Smooth muscle cell (in vitro differentiated cells): ENCODE measurements at regions not wholly inside any gene's neighbourhood (a gene's known extent, or its start where the extent isn't known, plus 50 kb on each side); places are given as distances from the start of the nearest gene placed in this dataset.

ENCODE experiments used
- DNase-seq: peaks from one replicate; lab custom pipeline; 2025; ENCODE audit not compliant: unreplicated experiment; lab: John Stamatoyannopoulos, UW
- H2AFZ ChIP-seq: fragments of 200-600 bp; sonication (generic); 2 replicates; pipeline ENCODE4 v1.6.0; 2016; ENCODE audit warnings: antibody characterized with exemption, low read depth, mild to moderate bottlenecking
- H3F3A ChIP-seq: fragments of 200-600 bp; sonication (generic); 2 replicates; pipeline ENCODE4 v1.6.0; 2017; ENCODE audit warnings: antibody characterized with exemption, low read depth
- H3K27ac ChIP-seq: fragments of 200-600 bp; sonication (generic); 2 replicates; pipeline ENCODE4 v1.5.1; 2016; ENCODE audit warnings: low read depth, mild to moderate bottlenecking
- H3K27me3 ChIP-seq: fragments of 200-600 bp; sonication (generic); 2 replicates; pipeline ENCODE4 v1.6.1; 2016; ENCODE audit warnings: low read depth, mild to moderate bottlenecking
- H3K36me3 ChIP-seq: fragments of 200-600 bp; sonication (generic); 2 replicates; pipeline ENCODE4 v1.5.1; 2016; ENCODE audit warnings: low read depth
- H3K4me1 ChIP-seq: fragments of 200-600 bp; sonication (generic); 2 replicates; pipeline ENCODE4 v1.5.1; 2016; ENCODE audit warnings: low read depth
- H3K4me2 ChIP-seq: fragments of 200-600 bp; sonication (generic); 2 replicates; pipeline ENCODE4 v1.6.0; 2016; ENCODE audit warnings: mild to moderate bottlenecking
- H3K4me3 ChIP-seq: fragments of 200-600 bp; sonication (generic); 2 replicates; pipeline ENCODE4 v1.5.1; 2016; ENCODE audit warnings: mild to moderate bottlenecking
- H3K79me2 ChIP-seq: fragments of 200-600 bp; sonication (generic); 2 replicates; pipeline ENCODE4 v1.6.0; 2016; ENCODE audit warnings: low read depth, mild to moderate bottlenecking
- H3K9ac ChIP-seq: fragments of 200-600 bp; sonication (generic); 2 replicates; pipeline ENCODE4 v1.6.0; 2016; ENCODE audit warnings: low read depth
- H3K9me3 ChIP-seq: fragments of 200-600 bp; sonication (generic); replicated peaks from 2 replicates; pipeline ENCODE4 v1.5.1; 2016; ENCODE audit warnings: low read depth
- H4K20me1 ChIP-seq: fragments of 200-600 bp; sonication (generic); 2 replicates; pipeline ENCODE4 v1.6.0; 2016; ENCODE audit warnings: low read depth
- CTCF ChIP-seq: fragments of 200-600 bp; sonication (generic); IDR thresholded peaks from 2 replicates; pipeline ENCODE4 v1.5.1; 2017; ENCODE audit warnings: borderline replicate concordance, mild to moderate bottlenecking, antibody characterized with exemption; ENCODE audit not compliant: insufficient read depth, poor library complexity, severe bottlenecking
- WGBS: methylation state at CpG from one replicate; pipeline ENCODE4 v1.1.7; 2016; ENCODE audit warnings: low lambda C conversion rate; 5-methylcytosine and 5-hydroxymethylcytosine counted together

- no peaks in the 10 kb centered on the region for H3K79me2 ChIP-seq
- H2AFZ ChIP-seq: no peak overlapping the region
- DNase-seq: no peak
- no peaks in the 10 kb centered on the region for H3F3A ChIP-seq
- H3K4me2 ChIP-seq: no peak overlapping the region
- no peak overlapping the region for H3K27ac ChIP-seq
- H3K27me3 ChIP-seq: no peaks in the 10 kb centered on the region
- TF ChIP-seq CTCF: no peak
- H3K9ac ChIP-seq: no peak overlapping the region
- H4K20me1 ChIP-seq: no peaks in the 10 kb centered on the region
- no peaks in the 10 kb centered on the region for H3K4me1 ChIP-seq
- H3K9me3 ChIP-seq: no peaks in the 10 kb centered on the region
- H3K4me3 ChIP-seq: no peak overlapping the region
- no peaks in the 10 kb centered on the region for H3K36me3 ChIP-seq
Measured at GRCh38 chr18:29494371-29494770, 1317.4 kb upstream of the CDH2 start.

GRCh38 chr18:29491907-29492306 lies 1315.0 kb upstream of the CDH2 start:
- H3F3A ChIP-seq: no peaks in the 10 kb centered on the region
- H3K4me1 ChIP-seq: no peaks in the 10 kb centered on the region
- no peaks in the 10 kb centered on the region for H4K20me1 ChIP-seq
- no peak overlapping the region for H3K9ac ChIP-seq
- no peak for DNase-seq
- H3K79me2 ChIP-seq: no peaks in the 10 kb centered on the region
- WGBS: 79% methylated on average over 2 of the region's 2 CpGs
- H3K9me3 ChIP-seq: no peaks in the 10 kb centered on the region
- H3K36me3 ChIP-seq: no peaks in the 10 kb centered on the region
- no peak overlapping the region for H3K27ac ChIP-seq
- peaks cover under 1% of the 10 kb centered on the region for H3K27me3 ChIP-seq
- no peak overlapping the region for H2AFZ ChIP-seq
- no peak for TF ChIP-seq CTCF
- H3K4me2 ChIP-seq: no peak overlapping the region
- H3K4me3 ChIP-seq: no peak overlapping the region

GRCh38 chr18:29488617-29489016 lies 1311.7 kb upstream of the CDH2 start:
- 78% methylated on average over 2 of the region's 2 CpGs for WGBS
- no peak overlapping the region for H3K4me2 ChIP-seq
- H3K4me1 ChIP-seq: no peaks in the 10 kb centered on the region
- peaks cover 4% of the 10 kb centered on the region for H3K27me3 ChIP-seq
- no peaks in the 10 kb centered on the region for H3K9me3 ChIP-seq
- no peaks in the 10 kb centered on the region for H4K20me1 ChIP-seq
- H3K9ac ChIP-seq: no peak overlapping the region
- no peak overlapping the region for H3K27ac ChIP-seq
- no peak overlapping the region for H3K4me3 ChIP-seq
- H3K79me2 ChIP-seq: no peaks in the 10 kb centered on the region
- H3F3A ChIP-seq: no peaks in the 10 kb centered on the region
- DNase-seq: no peak
- H3K36me3 ChIP-seq: no peaks in the 10 kb centered on the region
- TF ChIP-seq CTCF: no peak
- H2AFZ ChIP-seq: no peak overlapping the region

GRCh38 chr18:29465526-29465925 lies 1288.6 kb upstream of the CDH2 start:
- H3K27ac ChIP-seq: no peak overlapping the region
- H3K36me3 ChIP-seq: no peaks in the 10 kb centered on the region
- DNase-seq: no peak
- H3K9ac ChIP-seq: no peak overlapping the region
- H3K4me2 ChIP-seq: no peak overlapping the region
- no peak overlapping the region for H2AFZ ChIP-seq
- H3K4me1 ChIP-seq: no peaks in the 10 kb centered on the region
- H3K4me3 ChIP-seq: no peak overlapping the region
- no peaks in the 10 kb centered on the region for H3K27me3 ChIP-seq
- no peaks in the 10 kb centered on the region for H4K20me1 ChIP-seq
- H3K79me2 ChIP-seq: no peaks in the 10 kb centered on the region
- H3F3A ChIP-seq: no peaks in the 10 kb centered on the region
- no peak for TF ChIP-seq CTCF
- H3K9me3 ChIP-seq: no peaks in the 10 kb centered on the region
